ENCODE measurements at regions not wholly inside any gene's neighbourhood (a gene's known extent, or its start where the extent isn't known, plus 50 kb on each side); places are given as distances from the start of the nearest gene placed in this dataset.

GRCh38 chr4:149995134-149995756 is 83.0 kb upstream of the DCLK2 start:
- H3K4me3 ChIP-seq (ENCODE audit: low read depth, low read length), result no peak overlapping the region
- no TSS peak for BruUV-seq (replicated peaks)
- Mint-ChIP-seq H3K36me3 (ENCODE audit: insufficient read depth, unreplicated experiment) (no peaks in the 10 kb centered on the region), H3K27ac (ENCODE audit: unreplicated experiment) (no peak overlapping the region), H3K27me3 (ENCODE audit: insufficient read depth, unreplicated experiment) (no peaks in the 10 kb centered on the region), H3K9me3 (ENCODE audit: unreplicated experiment) (no peaks in the 10 kb centered on the region), H3K4me1 (ENCODE audit: low read depth, unreplicated experiment) (no peaks in the 10 kb centered on the region), H3K4me3 (ENCODE audit: unreplicated experiment) (no peak overlapping the region)
- intact Hi-C loops (cut with micrococcal nuclease; ENCODE audit: unreplicated experiment), result no loop called here
- ChIA-PET POLR2A (no interaction called here), CTCF (no interaction called here)
- DNase-seq, result no peak
- no peaks in the 10 kb centered on the region for H3K27me3 ChIP-seq (replicated peaks; ENCODE audit: control insufficient read depth, insufficient read depth, low read length)
- no peaks in the 10 kb centered on the region for H3K36me3 ChIP-seq (ENCODE audit: control insufficient read depth, insufficient read depth, low read length)
- TF ChIP-seq CTCF (IDR thresholded peaks at IDR 0.05; ENCODE audit: insufficient read depth in 1 of 2, low read depth in 1 of 2, low read length in 1 of 2, severe bottlenecking in 1 of 2, unreplicated experiment in 1 of 2), result no peak
- H3K9me3 ChIP-seq, result no peaks in the 10 kb centered on the region
- H3K4me1 ChIP-seq, result no peaks in the 10 kb centered on the region

GRCh38 chr4:149997881-149998421 is 80.3 kb upstream of the DCLK2 start:
- Mint-ChIP-seq H3K9me3 (ENCODE audit: unreplicated experiment) (no peaks in the 10 kb centered on the region), H3K27ac (ENCODE audit: unreplicated experiment) (no peak overlapping the region), H3K27me3 (ENCODE audit: insufficient read depth, unreplicated experiment) (no peaks in the 10 kb centered on the region), H3K4me1 (ENCODE audit: low read depth, unreplicated experiment) (no peaks in the 10 kb centered on the region), H3K36me3 (ENCODE audit: insufficient read depth, unreplicated experiment) (no peaks in the 10 kb centered on the region), H3K4me3 (ENCODE audit: unreplicated experiment) (no peak overlapping the region)
- ChIA-PET CTCF (interaction anchor here (1.1 kb wide), 1 partner anchor 211 kb away, joined by 7 read pairs; no protein-coding TSS in a partner anchor), POLR2A (no interaction called here)
- BruUV-seq (replicated peaks), result no TSS peak
- intact Hi-C loops (cut with micrococcal nuclease; ENCODE audit: unreplicated experiment), result no loop called here
- no peaks in the 10 kb centered on the region for H3K9me3 ChIP-seq
- H3K36me3 ChIP-seq (ENCODE audit: control insufficient read depth, insufficient read depth, low read length), result no peaks in the 10 kb centered on the region
- no peaks in the 10 kb centered on the region for H3K27me3 ChIP-seq (replicated peaks; ENCODE audit: control insufficient read depth, insufficient read depth, low read length)
- no peak overlapping the region for H3K4me3 ChIP-seq (ENCODE audit: low read depth, low read length)
- TF ChIP-seq CTCF (IDR thresholded peaks at IDR 0.05; ENCODE audit: insufficient read depth in 1 of 2, low read depth in 1 of 2, low read length in 1 of 2, severe bottlenecking in 1 of 2, unreplicated experiment in 1 of 2), result no peak
- DNase-seq, result no peak
- no peaks in the 10 kb centered on the region for H3K4me1 ChIP-seq

GRCh38 chr4:149999485-150000074 is 78.7 kb upstream of the DCLK2 start:
- Histone ChIP-seq H3K9me3 (no peaks in the 10 kb centered on the region), H3K27me3 (replicated peaks; ENCODE audit: control insufficient read depth, insufficient read depth, low read length) (no peaks in the 10 kb centered on the region), H3K4me3 (ENCODE audit: low read depth, low read length) (no peak overlapping the region), H3K4me1 (no peaks in the 10 kb centered on the region), H3K36me3 (ENCODE audit: control insufficient read depth, insufficient read depth, low read length) (no peaks in the 10 kb centered on the region)
- H3K4me1 Mint-ChIP-seq (ENCODE audit: low read depth, unreplicated experiment), result no peaks in the 10 kb centered on the region
- no peaks in the 10 kb centered on the region for H3K27me3 Mint-ChIP-seq (ENCODE audit: insufficient read depth, unreplicated experiment)
- H3K27ac Mint-ChIP-seq (ENCODE audit: unreplicated experiment), result no peak overlapping the region
- H3K9me3 Mint-ChIP-seq (ENCODE audit: unreplicated experiment), result no peaks in the 10 kb centered on the region
- peak; percentile 54 to 64 for TF ChIP-seq CTCF (IDR thresholded peaks at IDR 0.05; ENCODE audit: insufficient read depth in 1 of 2, low read depth in 1 of 2, low read length in 1 of 2, severe bottlenecking in 1 of 2, unreplicated experiment in 1 of 2)
- intact Hi-C loops (cut with micrococcal nuclease; ENCODE audit: unreplicated experiment), result loop anchor here (1.0 kb wide), 2 partner anchors 210 to 244 kb away; no protein-coding TSS in a partner anchor
- no TSS peak for BruUV-seq (replicated peaks)
- H3K4me3 Mint-ChIP-seq (ENCODE audit: unreplicated experiment), result no peak overlapping the region
- peak in 1 of 2 experiments; percentile 31 for DNase-seq
- POLR2A ChIA-PET, result no interaction called here
- H3K36me3 Mint-ChIP-seq (ENCODE audit: insufficient read depth, unreplicated experiment), result no peaks in the 10 kb centered on the region
- CTCF ChIA-PET, result interaction anchor here (1.1 kb wide), 1 partner anchor 210 kb away, joined by 4 read pairs; no protein-coding TSS in a partner anchor

Measured in Caco-2 (cell line).